Activated naive CD4-positive, alpha-beta T cell treated with anti-CD3 and anti-CD28 coated beads, Interleukin-2, amount 50 U/mL, for 24 hours (primary cell): ENCODE measurements at regions not wholly inside any gene's neighbourhood (a gene's known extent, or its start where the extent isn't known, plus 50 kb on each side); places are given as distances from the start of the nearest gene placed in this dataset.

Experiments used
- H3K27ac Mint-ChIP-seq: one replicate; pipeline ENCODE4 v1.8.0; 2021; ENCODE audit warnings: mild to moderate bottlenecking, mixed read lengths
- H3K27me3 Mint-ChIP-seq: one replicate; pipeline ENCODE4 v1.8.0; 2021; ENCODE audit warnings: mixed read lengths
- H3K36me3 Mint-ChIP-seq: one replicate; pipeline ENCODE4 v1.8.0; 2021; ENCODE audit warnings: mixed read lengths
- H3K4me1 Mint-ChIP-seq: one replicate; pipeline ENCODE4 v1.8.0; 2021; ENCODE audit warnings: mixed read lengths
- H3K4me3 Mint-ChIP-seq: one replicate; pipeline ENCODE4 v1.8.0; 2021; ENCODE audit warnings: mild to moderate bottlenecking, mixed read lengths
- H3K9me3 Mint-ChIP-seq: one replicate; pipeline ENCODE4 v1.8.0; 2021; ENCODE audit warnings: mixed read lengths

- Mint-ChIP-seq H3K27ac (no peak overlapping the region), H3K4me3 (no peak overlapping the region), H3K9me3 (peaks cover 22% of the 10 kb centered on the region), H3K4me1 (no peaks in the 10 kb centered on the region), H3K36me3 (no peaks in the 10 kb centered on the region), H3K27me3 (no peaks in the 10 kb centered on the region)
These were observed 627.1 kb upstream of the CCDC54 start for GRCh38 chr3:106750092-106750491.

GRCh38 chr3:106755336-106755735 is 621.9 kb upstream of the CCDC54 start:
- Mint-ChIP-seq H3K9me3 (peaks cover 29% of the 10 kb centered on the region), H3K4me1 (no peaks in the 10 kb centered on the region), H3K27ac (no peak overlapping the region), H3K27me3 (no peaks in the 10 kb centered on the region), H3K4me3 (no peak overlapping the region), H3K36me3 (no peaks in the 10 kb centered on the region)

DNA sequence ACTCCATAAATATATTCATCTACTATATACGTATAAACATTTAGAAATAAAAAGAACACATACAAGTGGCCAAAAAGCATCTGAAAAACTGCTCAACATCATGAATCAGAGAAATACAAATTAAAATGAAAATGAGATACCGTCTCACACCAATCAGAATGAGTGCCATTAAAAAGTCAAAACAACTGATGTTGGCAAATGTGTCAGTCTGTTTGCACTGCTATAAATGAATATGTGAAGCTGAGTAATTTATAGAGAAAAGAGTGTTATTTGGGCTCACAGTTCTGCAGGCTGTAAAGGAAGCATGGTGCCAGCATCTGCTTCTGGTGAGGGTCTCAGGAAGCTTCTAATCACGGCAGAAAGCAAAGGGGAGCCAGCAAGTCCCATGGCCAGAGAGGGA is 620.3 kb upstream of the CCDC54 start:
- H3K36me3 Mint-ChIP-seq = no peaks in the 10 kb centered on the region

DNA sequence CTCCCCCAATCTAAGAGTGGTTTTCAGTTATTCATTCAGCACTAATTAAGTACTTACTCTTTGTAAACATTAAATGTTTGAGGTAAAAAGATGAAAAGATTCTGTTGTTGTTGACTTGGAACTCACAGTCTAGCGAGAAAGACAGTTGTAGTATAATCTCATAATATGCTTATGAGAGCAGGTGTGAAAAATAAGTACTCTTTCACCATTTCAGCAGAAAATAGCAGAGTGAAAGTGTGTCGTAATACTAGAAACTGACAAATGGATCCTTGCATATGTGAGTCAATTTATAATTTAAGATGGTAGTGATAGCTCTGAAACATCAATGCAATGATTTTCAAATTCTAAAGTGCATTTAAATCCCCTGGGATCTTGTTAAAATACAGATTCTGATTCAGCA is 618.8 kb upstream of the CCDC54 start:
- Mint-ChIP-seq H3K27me3 (no peaks in the 10 kb centered on the region), H3K27ac (no peak overlapping the region), H3K4me1 (no peaks in the 10 kb centered on the region), H3K36me3 (no peaks in the 10 kb centered on the region), H3K9me3 (peaks cover 17% of the 10 kb centered on the region), H3K4me3 (no peak overlapping the region)

More for the DNA sequence above, 620.3 kb upstream of the CCDC54 start:
- Mint-ChIP-seq H3K9me3 (peaks cover 27% of the 10 kb centered on the region), H3K4me1 (no peaks in the 10 kb centered on the region), H3K27ac (no peak overlapping the region), H3K27me3 (no peaks in the 10 kb centered on the region), H3K4me3 (no peak overlapping the region)

DNA sequence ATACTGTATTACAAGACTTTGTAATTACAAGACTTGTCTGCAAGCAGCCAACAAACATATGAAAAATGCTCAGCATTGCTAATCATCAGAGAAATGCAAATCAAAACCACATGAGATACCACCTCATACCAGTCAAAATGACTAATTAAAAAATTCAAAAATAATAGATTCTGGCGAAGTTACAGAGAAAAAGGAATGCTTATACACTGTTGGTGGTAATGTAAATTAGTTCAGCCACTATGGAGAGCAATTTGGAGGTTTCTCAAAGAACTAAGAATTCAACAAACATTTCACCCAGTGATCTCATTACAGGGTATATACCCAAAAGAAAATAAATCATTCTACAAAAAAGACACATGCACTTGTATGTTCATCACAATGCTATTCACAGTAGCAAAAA is 617.5 kb upstream of the CCDC54 start:
- Mint-ChIP-seq H3K4me3 (no peak overlapping the region), H3K9me3 (peaks cover 10% of the 10 kb centered on the region), H3K27ac (no peak overlapping the region), H3K27me3 (no peaks in the 10 kb centered on the region), H3K4me1 (no peaks in the 10 kb centered on the region), H3K36me3 (no peaks in the 10 kb centered on the region)

DNA sequence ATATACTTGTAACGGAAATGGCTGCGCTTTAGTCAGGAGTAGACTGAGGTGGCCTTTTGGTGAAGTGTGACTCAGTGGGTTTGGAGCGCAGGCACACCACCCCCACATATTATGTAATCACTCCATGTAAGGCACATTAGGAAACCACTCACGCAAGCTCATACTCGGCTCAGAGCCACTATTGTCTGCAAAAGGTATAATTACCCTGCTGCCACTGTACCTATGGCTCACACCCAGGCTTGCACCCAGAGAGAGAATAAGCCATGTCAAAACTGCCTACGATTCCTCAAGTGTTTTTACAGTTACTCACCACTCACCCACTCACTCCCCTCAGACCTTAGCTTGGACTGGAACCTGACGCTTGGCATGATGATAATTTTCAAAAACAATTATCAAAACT is 611.9 kb upstream of the CCDC54 start:
- H3K4me1 Mint-ChIP-seq = no peaks in the 10 kb centered on the region
- no peaks in the 10 kb centered on the region for H3K9me3 Mint-ChIP-seq
- no peak overlapping the region for H3K4me3 Mint-ChIP-seq
- H3K36me3 Mint-ChIP-seq = no peaks in the 10 kb centered on the region
- H3K27me3 Mint-ChIP-seq = no peaks in the 10 kb centered on the region
- H3K27ac Mint-ChIP-seq = no peak overlapping the region

DNA sequence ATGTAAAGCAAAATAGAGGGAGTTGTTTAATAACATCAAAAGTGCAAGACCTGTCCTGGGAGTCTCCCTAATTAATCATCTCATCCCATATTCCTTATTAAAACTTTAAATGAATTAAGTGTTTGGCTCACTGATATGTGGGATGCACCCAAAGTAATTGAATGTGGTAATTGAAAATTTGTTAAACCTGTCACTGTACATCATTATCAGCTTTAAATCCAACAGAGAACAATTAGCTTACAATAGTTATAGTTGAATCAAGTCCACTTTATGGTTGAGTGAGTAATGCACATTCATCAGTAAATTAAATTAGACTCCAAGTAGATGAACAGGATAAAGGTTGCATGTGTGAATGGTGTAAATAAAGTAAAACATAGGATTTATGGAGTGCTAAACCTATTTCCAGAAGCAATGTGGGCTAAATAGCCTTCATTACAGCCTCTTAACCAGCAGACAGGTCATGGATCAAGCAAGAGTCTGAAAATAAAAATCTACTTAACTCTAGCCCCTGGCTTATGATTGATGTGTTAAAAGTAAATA is 608.2 kb upstream of the CCDC54 start:
- Mint-ChIP-seq H3K27me3 (no peaks in the 10 kb centered on the region), H3K4me3 (no peak overlapping the region), H3K4me1 (no peaks in the 10 kb centered on the region), H3K27ac (no peak overlapping the region), H3K36me3 (no peaks in the 10 kb centered on the region), H3K9me3 (no peaks in the 10 kb centered on the region)

- Mint-ChIP-seq H3K4me3 (no peak overlapping the region), H3K36me3 (no peaks in the 10 kb centered on the region), H3K27ac (no peak overlapping the region)
These were observed 603.4 kb upstream of the CCDC54 start for GRCh38 chr3:106773795-106774194.

DNA sequence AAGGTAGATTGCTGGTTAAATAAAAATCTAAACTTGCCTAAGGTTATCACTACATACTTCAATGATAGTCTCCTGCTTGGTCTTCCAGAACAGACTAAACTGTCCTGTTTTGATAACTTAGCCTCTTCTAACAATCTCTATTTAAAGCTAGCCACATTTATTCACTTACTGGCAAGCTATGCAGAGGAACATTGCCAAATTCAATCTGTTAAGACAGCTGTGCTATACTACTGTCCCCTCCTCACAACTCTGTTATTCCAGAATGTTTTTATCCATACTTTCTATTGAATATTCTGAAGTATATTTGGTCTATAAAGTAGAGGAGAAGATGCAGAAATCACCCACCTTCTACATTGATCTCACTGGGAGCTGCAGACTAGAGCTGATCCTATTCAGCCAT is 594.0 kb upstream of the CCDC54 start:
- Mint-ChIP-seq H3K27ac (no peak overlapping the region), H3K36me3 (no peaks in the 10 kb centered on the region), H3K4me3 (no peak overlapping the region), H3K27me3 (peaks cover 2% of the 10 kb centered on the region), H3K9me3 (no peaks in the 10 kb centered on the region), H3K4me1 (no peaks in the 10 kb centered on the region)

More at GRCh38 chr3:106773795-106774194, 603.4 kb upstream of the CCDC54 start:
- H3K4me1 Mint-ChIP-seq = no peaks in the 10 kb centered on the region
- no peaks in the 10 kb centered on the region for H3K27me3 Mint-ChIP-seq
- peaks cover 6% of the 10 kb centered on the region for H3K9me3 Mint-ChIP-seq

GRCh38 chr3:106789276-106789675 is 588.0 kb upstream of the CCDC54 start:
- Mint-ChIP-seq H3K36me3 (no peaks in the 10 kb centered on the region), H3K4me1 (no peaks in the 10 kb centered on the region), H3K4me3 (no peak overlapping the region), H3K27ac (no peak overlapping the region), H3K27me3 (peaks cover 2% of the 10 kb centered on the region), H3K9me3 (no peaks in the 10 kb centered on the region)

GRCh38 chr3:106792716-106793115 is 584.5 kb upstream of the CCDC54 start:
- no peak overlapping the region for H3K4me3 Mint-ChIP-seq
- H3K36me3 Mint-ChIP-seq = no peaks in the 10 kb centered on the region
- H3K9me3 Mint-ChIP-seq = no peaks in the 10 kb centered on the region
- H3K27me3 Mint-ChIP-seq = peaks cover 2% of the 10 kb centered on the region
- H3K4me1 Mint-ChIP-seq = no peaks in the 10 kb centered on the region
- no peak overlapping the region for H3K27ac Mint-ChIP-seq

GRCh38 chr3:106794442-106794841 is 582.8 kb upstream of the CCDC54 start:
- H3K27me3 Mint-ChIP-seq = peaks cover 2% of the 10 kb centered on the region
- H3K4me3 Mint-ChIP-seq = no peak overlapping the region
- H3K36me3 Mint-ChIP-seq = no peaks in the 10 kb centered on the region
- no peaks in the 10 kb centered on the region for H3K4me1 Mint-ChIP-seq
- H3K27ac Mint-ChIP-seq = no peak overlapping the region
- no peaks in the 10 kb centered on the region for H3K9me3 Mint-ChIP-seq

DNA sequence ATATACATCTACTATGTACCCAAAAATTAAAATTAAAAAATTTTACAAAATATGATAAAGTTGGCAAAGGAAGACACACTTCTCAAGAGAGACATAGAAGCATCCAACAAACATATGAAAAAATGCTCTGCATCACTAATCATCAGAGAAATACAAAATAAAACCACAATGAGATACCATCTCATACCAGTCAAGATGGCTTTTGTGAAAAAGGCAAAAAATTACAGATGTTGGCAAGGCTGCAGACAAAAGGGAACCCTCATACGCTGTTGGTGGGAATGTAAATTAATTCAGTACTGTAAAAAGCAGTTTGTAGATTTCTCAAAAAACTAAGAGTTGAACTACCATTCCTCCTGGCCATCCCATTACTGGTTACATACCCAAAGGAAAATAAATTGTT is 581.7 kb upstream of the CCDC54 start:
- Mint-ChIP-seq H3K9me3 (no peaks in the 10 kb centered on the region), H3K36me3 (no peaks in the 10 kb centered on the region), H3K4me1 (no peaks in the 10 kb centered on the region), H3K27ac (no peak overlapping the region), H3K4me3 (no peak overlapping the region), H3K27me3 (peaks cover 2% of the 10 kb centered on the region)

GRCh38 chr3:106797461-106797860 is 579.8 kb upstream of the CCDC54 start:
- H3K4me1 Mint-ChIP-seq = no peaks in the 10 kb centered on the region
- no peaks in the 10 kb centered on the region for H3K9me3 Mint-ChIP-seq
- no peak overlapping the region for H3K27ac Mint-ChIP-seq
- peaks cover 2% of the 10 kb centered on the region for H3K27me3 Mint-ChIP-seq
- no peak overlapping the region for H3K4me3 Mint-ChIP-seq
- H3K36me3 Mint-ChIP-seq = no peaks in the 10 kb centered on the region

- Mint-ChIP-seq H3K4me1 (no peaks in the 10 kb centered on the region), H3K9me3 (no peaks in the 10 kb centered on the region), H3K27me3 (no peaks in the 10 kb centered on the region), H3K27ac (no peak overlapping the region), H3K36me3 (no peaks in the 10 kb centered on the region), H3K4me3 (no peak overlapping the region)
These were observed 571.6 kb upstream of the CCDC54 start for GRCh38 chr3:106805625-106806024.

DNA sequence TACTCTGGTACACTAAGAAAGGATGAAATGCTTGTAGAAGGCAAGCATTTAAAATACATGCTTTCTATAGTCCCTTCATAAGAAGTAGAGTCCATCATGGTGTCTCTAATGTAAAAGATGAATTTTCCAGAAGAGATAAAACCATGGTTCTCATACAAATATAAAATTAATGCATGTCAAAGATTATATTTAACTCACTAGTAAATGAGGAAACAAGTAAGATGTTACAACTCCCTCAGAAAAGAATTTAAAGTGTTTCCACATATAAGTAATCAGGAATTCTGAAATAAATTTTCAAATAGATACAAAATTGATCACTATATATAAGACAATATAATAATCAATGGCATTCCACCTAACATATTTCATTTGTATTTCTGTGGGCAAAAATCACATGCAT is 570.3 kb upstream of the CCDC54 start:
- no peaks in the 10 kb centered on the region for H3K4me1 Mint-ChIP-seq
- no peak overlapping the region for H3K27ac Mint-ChIP-seq
- H3K27me3 Mint-ChIP-seq = no peaks in the 10 kb centered on the region
- no peak overlapping the region for H3K4me3 Mint-ChIP-seq
- no peaks in the 10 kb centered on the region for H3K9me3 Mint-ChIP-seq
- no peaks in the 10 kb centered on the region for H3K36me3 Mint-ChIP-seq

DNA sequence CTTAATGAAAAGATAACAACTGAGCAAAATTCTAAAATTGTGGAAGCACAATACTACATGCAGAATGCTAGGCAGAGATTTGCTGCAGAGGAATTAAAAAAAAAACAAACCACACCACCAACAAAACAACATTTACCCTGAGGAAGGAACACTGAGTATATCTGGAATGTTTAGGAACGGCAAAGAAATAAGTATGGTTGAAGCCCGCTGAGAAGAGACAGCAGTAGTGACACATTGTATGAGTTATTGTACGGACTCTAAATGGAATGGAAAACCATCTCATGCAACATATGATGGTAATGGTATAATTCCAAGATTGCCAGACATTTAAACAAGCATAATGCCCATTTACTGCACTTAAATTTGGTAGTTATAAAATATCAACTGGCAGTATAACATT is 568.2 kb upstream of the CCDC54 start:
- H3K4me3 Mint-ChIP-seq = no peak overlapping the region
- H3K9me3 Mint-ChIP-seq = no peaks in the 10 kb centered on the region
- no peaks in the 10 kb centered on the region for H3K4me1 Mint-ChIP-seq
- no peak overlapping the region for H3K27ac Mint-ChIP-seq
- H3K36me3 Mint-ChIP-seq = no peaks in the 10 kb centered on the region
- H3K27me3 Mint-ChIP-seq = no peaks in the 10 kb centered on the region
